Lung (tissue), 11 donors: ENCODE measurements at regions not wholly inside any gene's neighbourhood (a gene's known extent, or its start where the extent isn't known, plus 50 kb on each side); places are given as distances from the start of the nearest gene placed in this dataset.

Experiments
- ATAC-seq: fragments of 200-7000 bp; cut with Tn5 transposase; one replicate; pipeline ENCODE4 v1.9.1; 2020; ENCODE audit warnings: moderate number of reproducible peaks; ENCODE audit not compliant: insufficient read depth, low FRiP score
- DNase-seq, 3 donors: peaks; one replicate each; pipeline ENCODE4 v3.0.0-alpha.2; 2013 to 2017
- H3K27ac ChIP-seq, 2 donors: one replicate each; pipeline ENCODE4 v1.5.1; 2013; ENCODE audit warnings: mild to moderate bottlenecking in 2 of 2, moderate library complexity in 2 of 2, control low read depth in 1 of 2, inconsistent platforms in 1 of 2, low read depth in 1 of 2, low read length in 1 of 2
- H3K27me3 ChIP-seq, 3 donors: one replicate each; pipeline ENCODE4 v1.5.1; 2013; ENCODE audit warnings: low read length in 2 of 3; ENCODE audit not compliant: control insufficient read depth in 3 of 3, insufficient read depth in 3 of 3
- H3K36me3 ChIP-seq, 4 donors: one replicate each; pipeline ENCODE4 v1.5.1; 2013; ENCODE audit warnings: low read length in 4 of 4, mild to moderate bottlenecking in 1 of 4, moderate library complexity in 1 of 4; ENCODE audit not compliant: control insufficient read depth in 4 of 4, insufficient read depth in 4 of 4
- H3K4me1 ChIP-seq, 5 donors: one replicate each; pipeline ENCODE4 v1.5.1; 2013; ENCODE audit warnings: low read length in 5 of 5, mild to moderate bottlenecking in 2 of 5, moderate library complexity in 1 of 5; ENCODE audit not compliant: control insufficient read depth in 5 of 5, insufficient read depth in 5 of 5
- H3K4me3 ChIP-seq: one replicate; pipeline ENCODE4 v1.5.1; 2013; ENCODE audit warnings: mild to moderate bottlenecking, control low read depth, moderate library complexity
- H3K9ac ChIP-seq, 2 donors: one replicate each; pipeline ENCODE4 v1.5.1; 2013; ENCODE audit warnings: low read length in 2 of 2, control low read depth in 1 of 2; ENCODE audit not compliant: insufficient read depth in 1 of 2
- H3K9me3 ChIP-seq, 4 donors: one replicate each; pipeline ENCODE4 v1.5.1; 2013; ENCODE audit warnings: low read length in 3 of 4, mild to moderate bottlenecking in 1 of 4, moderate library complexity in 1 of 4; ENCODE audit not compliant: control insufficient read depth in 4 of 4, insufficient read depth in 3 of 4
- CTCF ChIP-seq: IDR thresholded peaks from 2 replicates; pipeline ENCODE4 v1.5.1; 2012; ENCODE audit warnings: mild to moderate bottlenecking; ENCODE audit errors: control extremely low read depth, extremely low read depth
- WGBS, 2 donors: extraction: QIAGEN DNeasy Blood & Tissue Kit; methylation state at CpG; one replicate each; pipeline ENCODE4 v1.1.7; 2013; 5-methylcytosine and 5-hydroxymethylcytosine counted together
- donor health status: control.
- donor health status: control.
- donor health status: Bipolar disorder and iron deficiency.
- donor health status: healthy.
- donor health status: DM: yes; HTN: yes; CAD: no.

- peaks cover 0 to 6% (median 0%) of the 10 kb centered on the region in 5 donors for H3K4me1 ChIP-seq
- no peak for TF ChIP-seq CTCF
- no peak overlapping the region for H3K4me3 ChIP-seq
- H3K36me3 ChIP-seq: no peaks in the 10 kb centered on the region
- ATAC-seq (peak; percentile 30), DNase-seq (peak in 2 of 3 donors; percentile 68 to 74)
- no peaks in the 10 kb centered on the region for H3K27me3 ChIP-seq
- H3K9me3 ChIP-seq: no peaks in the 10 kb centered on the region
- no peak overlapping the region for H3K27ac ChIP-seq
- 43 to 76% methylated on average over 5 of the region's 5 CpGs for WGBS, 2 donors
- peak overlapping the region in 1 of 2 donors; percentile 26 for H3K9ac ChIP-seq
Measured at GRCh38 chr5:96254980-96255691, 177.9 kb downstream of the PCSK1 start.

- Histone ChIP-seq H3K4me1 (peaks cover 0 to 15% (median 4%) of the 10 kb centered on the region in 5 donors), H3K4me3 (no peak overlapping the region), H3K9me3 (no peaks in the 10 kb centered on the region), H3K9ac (no peak overlapping the region), H3K27me3 (no peaks in the 10 kb centered on the region), H3K36me3 (no peaks in the 10 kb centered on the region), H3K27ac (no peak overlapping the region)
- ATAC-seq (no peak), DNase-seq (no peak)
- WGBS, 2 donors: 82% methylated on average over 2 of the region's 2 CpGs
- TF ChIP-seq CTCF: no peak
Measured at GRCh38 chr5:96253140-96253539, 179.9 kb downstream of the PCSK1 start.

- H3K27me3 ChIP-seq: no peaks in the 10 kb centered on the region
- DNase-seq: no peak
- no peaks in the 10 kb centered on the region for H3K36me3 ChIP-seq
- 75 to 77% methylated on average over 4 of the region's 4 CpGs for WGBS, 2 donors
- H3K9ac ChIP-seq: no peak overlapping the region
- H3K9me3 ChIP-seq: no peaks in the 10 kb centered on the region
- no peak for ATAC-seq
- H3K4me3 ChIP-seq: no peak overlapping the region
- H3K4me1 ChIP-seq: peaks cover 0 to 20% (median 10%) of the 10 kb centered on the region in 5 donors
- no peak overlapping the region for H3K27ac ChIP-seq
- TF ChIP-seq CTCF: no peak
Measured at GRCh38 chr5:96252596-96252995, 180.5 kb downstream of the PCSK1 start.

- no peak for TF ChIP-seq CTCF
- Histone ChIP-seq H3K4me1 (peaks cover 0 to 32% (median 10%) of the 10 kb centered on the region in 5 donors), H3K9me3 (no peaks in the 10 kb centered on the region), H3K27me3 (no peaks in the 10 kb centered on the region), H3K36me3 (no peaks in the 10 kb centered on the region), H3K9ac (no peak overlapping the region), H3K4me3 (no peak overlapping the region), H3K27ac (no peak overlapping the region)
- no peak for DNase-seq
- no peak for ATAC-seq
- WGBS, 2 donors: 89 to 91% methylated on average over 2 of the region's 2 CpGs
Measured at GRCh38 chr5:96250782-96251181, 182.3 kb downstream of the PCSK1 start.
